PFSK-1 (cell line): ENCODE measurements at regions not wholly inside any gene's neighbourhood (a gene's known extent, or its start where the extent isn't known, plus 50 kb on each side); places are given as distances from the start of the nearest gene placed in this dataset.

Experiments
- REST ChIP-seq, 2 experiments: IDR thresholded peaks; 2 replicates each; pipeline versions ENCODE4 v1.6.1 to v1.8.0; 2011 to 2012; ENCODE audit warnings: low read depth in 2 of 2, low read length in 2 of 2, control low read depth in 1 of 2, inconsistent platforms in 1 of 2, mild to moderate bottlenecking in 1 of 2, moderate library complexity in 1 of 2; ENCODE audit not compliant: insufficient read depth in 1 of 2
- SIN3A ChIP-seq: IDR thresholded peaks from 2 replicates; pipeline ENCODE4 v1.6.1; 2012; ENCODE audit warnings: mild to moderate bottlenecking, low read length, moderate library complexity, borderline replicate concordance; ENCODE audit not compliant: insufficient read depth
- TAF1 ChIP-seq: IDR thresholded peaks from 2 replicates; pipeline ENCODE4 v1.6.1; 2012; ENCODE audit warnings: low read length, control low read depth, borderline replicate concordance; ENCODE audit not compliant: insufficient read depth

GRCh38 chr5:2001300-2001699, 118.6 kb upstream of the IRX4 start:
- TF ChIP-seq REST (IDR thresholded peaks at IDR 0.05; ENCODE audit: insufficient read depth in 1 of 2, low read depth in 2 of 2, low read length in 2 of 2), result no peak
- TF ChIP-seq SIN3A, result no peak
- no peak for TF ChIP-seq TAF1
